A549 (cell line): ENCODE measurements at regions not wholly inside any gene's neighbourhood (a gene's known extent, or its start where the extent isn't known, plus 50 kb on each side); places are given as distances from the start of the nearest gene placed in this dataset.
A peak's percentile ranks its signal among the peaks of the same experiment; 100 is the strongest.

ENCODE experiments used
- ATAC-seq, 2 experiments: fragments of 200-7000 bp in 1 of 2; fragments of >200 bp in 1 of 2; cut with Nextera tagmentation in 1 of 2; cut with Tn5 transposase in 1 of 2; 3 replicates each; pipeline versions ENCODE4 v1.8.0 to v1.9.1; 2018 to 2020; ENCODE audit warnings: mild to moderate bottlenecking in 1 of 2, moderate library complexity in 1 of 2
- CTCF ChIA-PET: fragments of 300-600 bp; sonication (Branson Sonifier 250); formaldehyde crosslinking; extraction: SDS; loops from one replicate; lab custom pipeline; 2021; ENCODE audit warnings: antibody characterized with exemption, inconsistent platforms; lab: Yijun Ruan, JAX
- POLR2A ChIA-PET: fragments of 350-600 bp; formaldehyde crosslinking; extraction: SDS; loops from one replicate; lab custom pipeline; 2021; ENCODE audit warnings: antibody characterized with exemption, inconsistent platforms; lab: Yijun Ruan, JAX
- DNase-seq, 2 experiments: peaks; one replicate each; pipeline versions ENCODE4 v3.0.0 to v3.0.0-alpha.2; 2011 to 2016; ENCODE audit warnings: low read depth in 1 of 2, low spot score in 1 of 2
- FAIRE-seq: peaks from 2 replicates; lab custom pipeline; 2011; peaks lifted over from hg19 to GRCh38; lab: Jason Lieb, UNC
- H3K27ac ChIP-seq, 2 experiments: fragments of >200 bp; sonication (Bioruptor Twin); formaldehyde crosslinking; 3 replicates each; pipeline ENCODE4 v1.5.1; 2016 to 2017
- H3K4me1 ChIP-seq: fragments of >200 bp; sonication (Bioruptor Twin); formaldehyde crosslinking; 3 replicates; pipeline ENCODE4 v1.6.1; 2016
- H3K4me2 ChIP-seq: fragments of >200 bp; sonication (Bioruptor Twin); formaldehyde crosslinking; 3 replicates; pipeline ENCODE4 v1.6.1; 2016
- H3K4me3 ChIP-seq: fragments of >200 bp; sonication (Bioruptor Twin); formaldehyde crosslinking; 3 replicates; pipeline ENCODE4 v1.5.1; 2016
- H3K9me3 ChIP-seq: fragments of >200 bp; sonication (Bioruptor Twin); formaldehyde crosslinking; 3 replicates; pipeline ENCODE4 v1.6.1; 2016
- EP300 ChIP-seq, 2 experiments: fragments of >200 bp; sonication (Bioruptor Twin); formaldehyde crosslinking; IDR thresholded peaks; 2 replicates in 1 of 2; 3 replicates in 1 of 2; pipeline ENCODE4 v1.6.1; 2016 to 2017
- HOXA7 ChIP-seq: fragments of 250-450 bp; sonication (Bioruptor Pico); IDR thresholded peaks from 2 replicates; pipeline ENCODE4 v1.5.0; 2020; ENCODE audit warnings: mild to moderate bottlenecking, moderate library complexity
- HOXB13 ChIP-seq: fragments of 250-450 bp; sonication (Bioruptor Pico); IDR thresholded peaks from 2 replicates; pipeline ENCODE4 v1.5.0; 2020; ENCODE audit warnings: low read depth, mild to moderate bottlenecking, moderate library complexity
- NFE2L2 ChIP-seq: fragments of 150-350 bp; conservative IDR thresholded peaks from 2 replicates; pipeline ENCODE4 v1.6.1; 2014; ENCODE audit warnings: low read length
- NPAS2 ChIP-seq: fragments of 250-450 bp; sonication (Bioruptor Pico); IDR thresholded peaks from 2 replicates; pipeline ENCODE4 v1.8.0; 2022; ENCODE audit warnings: mild to moderate bottlenecking, moderate library complexity, borderline replicate concordance
- NR3C1 ChIP-seq: fragments of >200 bp; sonication (Bioruptor Twin); formaldehyde crosslinking; IDR thresholded peaks from 3 replicates; pipeline ENCODE4 v1.6.1; 2017
- RARB ChIP-seq: fragments of 250-450 bp; sonication (Bioruptor Pico); IDR thresholded peaks from 2 replicates; pipeline ENCODE4 v1.8.0; 2021; ENCODE audit warnings: mild to moderate bottlenecking, moderate library complexity
- RNF2 ChIP-seq: fragments of 200-600 bp; sonication (generic); IDR thresholded peaks from 2 replicates; pipeline ENCODE4 v1.6.1; 2016; ENCODE audit warnings: low read depth, mild to moderate bottlenecking, antibody characterized with exemption, moderate library complexity, borderline replicate concordance
- TFCP2L1 ChIP-seq: fragments of 250-450 bp; sonication (Bioruptor Pico); IDR thresholded peaks from 2 replicates; pipeline ENCODE4 v1.5.0; 2021; ENCODE audit warnings: mild to moderate bottlenecking
- ZFP36 ChIP-seq: fragments of 450-650 bp; IDR thresholded peaks from 2 replicates; pipeline ENCODE4 v1.6.1; 2014; ENCODE audit warnings: borderline replicate concordance; ENCODE audit not compliant: partially characterized antibody
- ZNF302 ChIP-seq: fragments of 250-450 bp; sonication (Bioruptor Pico); IDR thresholded peaks from 2 replicates; pipeline ENCODE4 v1.9.0; 2021; ENCODE audit warnings: inconsistent platforms, mild to moderate bottlenecking, moderate library complexity
- ZSCAN20 ChIP-seq: fragments of 250-450 bp; sonication (Bioruptor Pico); IDR thresholded peaks from 2 replicates; pipeline ENCODE4 v1.8.0; 2022; ENCODE audit warnings: mild to moderate bottlenecking, moderate library complexity
- WGBS: methylation state at CpG from one replicate; pipeline ENCODE4 v1.1.6; 2017; ENCODE audit errors: missing lambda C conversion rate; 5-methylcytosine and 5-hydroxymethylcytosine counted together
- TF ChIP-seq, protein P1 (sequence below): fragments of 200-600 bp; sonication (generic); IDR thresholded peaks from 2 replicates; pipeline ENCODE4 v1.6.1; 2016; ENCODE audit warnings: antibody characterized with exemption, mild to moderate bottlenecking, moderate library complexity
- TF ChIP-seq, protein P2 (sequence below): IDR thresholded peaks from 2 replicates; pipeline ENCODE4 v1.6.1; 2012
- TF ChIP-seq, protein P3 (sequence below): fragments of >200 bp; sonication (Bioruptor Twin); formaldehyde crosslinking; IDR thresholded peaks from 3 replicates; pipeline ENCODE4 v1.6.1; 2016
- TF ChIP-seq, protein P4 (sequence below): IDR thresholded peaks from 2 replicates; pipeline ENCODE4 v1.6.1; 2012; ENCODE audit warnings: low read depth, borderline replicate concordance
- TF ChIP-seq, protein P5 (sequence below): IDR thresholded peaks from 2 replicates; pipeline ENCODE4 v1.6.1; 2012

DNA sequence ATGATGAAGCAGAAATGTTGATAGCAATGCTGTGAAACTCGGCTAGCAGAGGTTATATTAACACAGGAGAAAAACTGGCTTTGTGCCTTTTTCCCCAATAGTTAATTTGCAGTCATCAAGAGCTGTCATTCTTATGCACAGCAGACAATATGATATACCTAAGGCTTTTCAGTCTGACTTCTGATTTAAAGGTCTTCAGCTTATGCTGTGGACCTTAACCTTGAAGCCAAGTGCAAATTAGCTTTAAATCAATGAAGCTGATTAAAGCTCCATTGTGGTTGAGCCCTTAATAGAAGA is 171.6 kb upstream of the ID4 start:
- Histone ChIP-seq H3K4me2 (no peak overlapping the region), H3K4me1 (peaks cover 14% of the 10 kb centered on the region; the same call in 2 of the 3 replicates), H3K4me3 (no peak overlapping the region), H3K9me3 (no peaks in the 10 kb centered on the region), H3K27ac (no peak overlapping the region)
- TF ChIP-seq ZFP36 = no peak
- no peak for TF ChIP-seq RNF2
- TF ChIP-seq, protein P1, sequence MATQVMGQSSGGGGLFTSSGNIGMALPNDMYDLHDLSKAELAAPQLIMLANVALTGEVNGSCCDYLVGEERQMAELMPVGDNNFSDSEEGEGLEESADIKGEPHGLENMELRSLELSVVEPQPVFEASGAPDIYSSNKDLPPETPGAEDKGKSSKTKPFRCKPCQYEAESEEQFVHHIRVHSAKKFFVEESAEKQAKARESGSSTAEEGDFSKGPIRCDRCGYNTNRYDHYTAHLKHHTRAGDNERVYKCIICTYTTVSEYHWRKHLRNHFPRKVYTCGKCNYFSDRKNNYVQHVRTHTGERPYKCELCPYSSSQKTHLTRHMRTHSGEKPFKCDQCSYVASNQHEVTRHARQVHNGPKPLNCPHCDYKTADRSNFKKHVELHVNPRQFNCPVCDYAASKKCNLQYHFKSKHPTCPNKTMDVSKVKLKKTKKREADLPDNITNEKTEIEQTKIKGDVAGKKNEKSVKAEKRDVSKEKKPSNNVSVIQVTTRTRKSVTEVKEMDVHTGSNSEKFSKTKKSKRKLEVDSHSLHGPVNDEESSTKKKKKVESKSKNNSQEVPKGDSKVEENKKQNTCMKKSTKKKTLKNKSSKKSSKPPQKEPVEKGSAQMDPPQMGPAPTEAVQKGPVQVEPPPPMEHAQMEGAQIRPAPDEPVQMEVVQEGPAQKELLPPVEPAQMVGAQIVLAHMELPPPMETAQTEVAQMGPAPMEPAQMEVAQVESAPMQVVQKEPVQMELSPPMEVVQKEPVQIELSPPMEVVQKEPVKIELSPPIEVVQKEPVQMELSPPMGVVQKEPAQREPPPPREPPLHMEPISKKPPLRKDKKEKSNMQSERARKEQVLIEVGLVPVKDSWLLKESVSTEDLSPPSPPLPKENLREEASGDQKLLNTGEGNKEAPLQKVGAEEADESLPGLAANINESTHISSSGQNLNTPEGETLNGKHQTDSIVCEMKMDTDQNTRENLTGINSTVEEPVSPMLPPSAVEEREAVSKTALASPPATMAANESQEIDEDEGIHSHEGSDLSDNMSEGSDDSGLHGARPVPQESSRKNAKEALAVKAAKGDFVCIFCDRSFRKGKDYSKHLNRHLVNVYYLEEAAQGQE = no peak
- TF ChIP-seq HOXB13 (CRISPR knock-in tag) = no peak
- TF ChIP-seq ZNF302 = no peak
- no peak for TF ChIP-seq ZSCAN20 (CRISPR knock-in tag)
- TF ChIP-seq, protein P2, sequence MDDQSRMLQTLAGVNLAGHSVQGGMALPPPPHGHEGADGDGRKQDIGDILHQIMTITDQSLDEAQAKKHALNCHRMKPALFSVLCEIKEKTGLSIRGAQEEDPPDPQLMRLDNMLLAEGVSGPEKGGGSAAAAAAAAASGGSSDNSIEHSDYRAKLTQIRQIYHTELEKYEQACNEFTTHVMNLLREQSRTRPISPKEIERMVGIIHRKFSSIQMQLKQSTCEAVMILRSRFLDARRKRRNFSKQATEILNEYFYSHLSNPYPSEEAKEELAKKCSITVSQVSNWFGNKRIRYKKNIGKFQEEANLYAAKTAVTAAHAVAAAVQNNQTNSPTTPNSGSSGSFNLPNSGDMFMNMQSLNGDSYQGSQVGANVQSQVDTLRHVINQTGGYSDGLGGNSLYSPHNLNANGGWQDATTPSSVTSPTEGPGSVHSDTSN = no peak
- TF ChIP-seq, protein P3, sequence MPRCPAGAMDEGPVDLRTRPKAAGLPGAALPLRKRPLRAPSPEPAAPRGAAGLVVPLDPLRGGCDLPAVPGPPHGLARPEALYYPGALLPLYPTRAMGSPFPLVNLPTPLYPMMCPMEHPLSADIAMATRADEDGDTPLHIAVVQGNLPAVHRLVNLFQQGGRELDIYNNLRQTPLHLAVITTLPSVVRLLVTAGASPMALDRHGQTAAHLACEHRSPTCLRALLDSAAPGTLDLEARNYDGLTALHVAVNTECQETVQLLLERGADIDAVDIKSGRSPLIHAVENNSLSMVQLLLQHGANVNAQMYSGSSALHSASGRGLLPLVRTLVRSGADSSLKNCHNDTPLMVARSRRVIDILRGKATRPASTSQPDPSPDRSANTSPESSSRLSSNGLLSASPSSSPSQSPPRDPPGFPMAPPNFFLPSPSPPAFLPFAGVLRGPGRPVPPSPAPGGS = no peak
- no peak for TF ChIP-seq NFE2L2
- TF ChIP-seq TFCP2L1 (CRISPR knock-in tag) = no peak
- POLR2A ChIA-PET = no interaction called here
- ATAC-seq (no peak), FAIRE-seq (no peak), DNase-seq (no peak)
- 0% methylated on average over 1 of the region's 1 CpG for WGBS
- CTCF ChIA-PET = no interaction called here

DNA sequence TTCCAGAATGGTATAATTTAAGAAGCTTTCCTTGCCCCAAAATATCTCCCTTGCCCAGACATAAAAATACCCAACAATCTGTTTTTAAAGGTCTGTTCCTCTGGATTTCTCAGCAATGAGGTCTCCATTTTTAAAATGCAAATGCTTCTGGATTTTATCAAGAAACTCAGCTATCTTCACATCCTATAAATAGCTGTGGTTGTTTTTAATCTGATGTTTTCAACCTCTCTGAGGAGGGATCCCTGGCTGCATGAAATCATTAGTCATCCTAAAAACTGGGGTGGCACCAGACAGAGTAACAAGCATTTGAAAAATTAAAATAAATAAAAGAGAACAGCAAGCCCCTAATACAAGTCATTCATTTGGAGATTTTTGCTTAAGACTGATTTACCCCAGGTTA is 168.5 kb upstream of the ID4 start:
- H3K9me3 ChIP-seq = no peaks in the 10 kb centered on the region
- TF ChIP-seq, protein P3 = no peak
- TF ChIP-seq, protein P4, sequence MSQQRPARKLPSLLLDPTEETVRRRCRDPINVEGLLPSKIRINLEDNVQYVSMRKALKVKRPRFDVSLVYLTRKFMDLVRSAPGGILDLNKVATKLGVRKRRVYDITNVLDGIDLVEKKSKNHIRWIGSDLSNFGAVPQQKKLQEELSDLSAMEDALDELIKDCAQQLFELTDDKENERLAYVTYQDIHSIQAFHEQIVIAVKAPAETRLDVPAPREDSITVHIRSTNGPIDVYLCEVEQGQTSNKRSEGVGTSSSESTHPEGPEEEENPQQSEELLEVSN = no peak
- TF ChIP-seq NPAS2 = no peak
- no peak for TF ChIP-seq EP300 (IDR thresholded peaks at IDR 0.05)
- TF ChIP-seq RARB (CRISPR knock-in tag) = no peak
- no peak for TF ChIP-seq HOXA7
- TF ChIP-seq, protein P2 = no peak
- TF ChIP-seq, protein P5, sequence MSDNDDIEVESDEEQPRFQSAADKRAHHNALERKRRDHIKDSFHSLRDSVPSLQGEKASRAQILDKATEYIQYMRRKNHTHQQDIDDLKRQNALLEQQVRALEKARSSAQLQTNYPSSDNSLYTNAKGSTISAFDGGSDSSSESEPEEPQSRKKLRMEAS = no peak
- TF ChIP-seq ZNF302 = no peak
- no peak for TF ChIP-seq HOXB13 (CRISPR knock-in tag)
- no peak for TF ChIP-seq NR3C1
- TF ChIP-seq, all 56 proteins: peak for 0
- CTCF ChIA-PET = no interaction called here
- Histone ChIP-seq H3K4me2 (peak overlapping the region; percentile 28; the same call in 1 of the 3 replicates), H3K27ac (no peak overlapping the region), H3K4me3 (no peak overlapping the region), H3K4me1 (peaks cover 14% of the 10 kb centered on the region; the same call in 2 of the 3 replicates)
- POLR2A ChIA-PET = no interaction called here
- ATAC-seq (no peak), FAIRE-seq (no peak), DNase-seq (no peak)
